ENCODE measurements at regions not wholly inside any gene's neighbourhood (a gene's known extent, or its start where the extent isn't known, plus 50 kb on each side); places are given as distances from the start of the nearest gene placed in this dataset.
"Not testable (repeated sequence)": the region's sequence is repeated elsewhere in the genome, so short reads cannot be mapped to it uniquely, and the experiment has no call there.

- Histone ChIP-seq H3K27me3 (ENCODE audit: control insufficient read depth in 2 of 2, insufficient read depth in 2 of 2, low read length in 2 of 2) (no peaks in the 10 kb centered on the region), H3K9ac (ENCODE audit: low read depth in 1 of 2, low read length in 2 of 2) (no peak overlapping the region), H3K4me1 (ENCODE audit: control insufficient read depth in 2 of 2, insufficient read depth in 2 of 2, low read length in 2 of 2) (no peaks in the 10 kb centered on the region), H3K9me3 (ENCODE audit: control insufficient read depth in 2 of 2, low read length in 2 of 2) (no peaks in the 10 kb centered on the region), H3K27ac (ENCODE audit: low read depth in 2 of 2, low read length in 2 of 2) (no peak overlapping the region), H3K4me3 (ENCODE audit: low read length in 2 of 2) (no peak overlapping the region), H3K36me3 (ENCODE audit: control insufficient read depth in 2 of 2, insufficient read depth in 2 of 2, low read length in 2 of 2) (no peaks in the 10 kb centered on the region)
Observed at GRCh38 chr7:121624958-121625357, 228.8 kb upstream of the FAM3C start.

- Histone ChIP-seq H3K9me3 (ENCODE audit: control insufficient read depth in 2 of 2, low read length in 2 of 2) (no peaks in the 10 kb centered on the region), H3K27ac (ENCODE audit: low read depth in 2 of 2, low read length in 2 of 2) (no peak overlapping the region), H3K4me3 (ENCODE audit: low read length in 2 of 2) (no peak overlapping the region), H3K36me3 (ENCODE audit: control insufficient read depth in 2 of 2, insufficient read depth in 2 of 2, low read length in 2 of 2) (no peaks in the 10 kb centered on the region), H3K4me1 (ENCODE audit: control insufficient read depth in 2 of 2, insufficient read depth in 2 of 2, low read length in 2 of 2) (no peaks in the 10 kb centered on the region), H3K9ac (ENCODE audit: low read depth in 1 of 2, low read length in 2 of 2) (no peak overlapping the region), H3K27me3 (ENCODE audit: control insufficient read depth in 2 of 2, insufficient read depth in 2 of 2, low read length in 2 of 2) (no peaks in the 10 kb centered on the region)
Observed at GRCh38 chr7:121623130-121623872, 227.2 kb upstream of the FAM3C start.

- Histone ChIP-seq H3K4me1 (ENCODE audit: control insufficient read depth in 2 of 2, insufficient read depth in 2 of 2, low read length in 2 of 2) (no peaks in the 10 kb centered on the region), H3K27ac (ENCODE audit: low read depth in 2 of 2, low read length in 2 of 2) (no peak overlapping the region), H3K9me3 (ENCODE audit: control insufficient read depth in 2 of 2, low read length in 2 of 2) (no peaks in the 10 kb centered on the region)
Observed at GRCh38 chr7:121621937-121622336, 225.8 kb upstream of the FAM3C start.

GRCh38 chr7:121620953-121621606 lies 225.0 kb upstream of the FAM3C start:
- Histone ChIP-seq H3K27ac (ENCODE audit: low read depth in 2 of 2, low read length in 2 of 2) (no peak overlapping the region), H3K36me3 (ENCODE audit: control insufficient read depth in 2 of 2, insufficient read depth in 2 of 2, low read length in 2 of 2) (no peaks in the 10 kb centered on the region), H3K9ac (ENCODE audit: low read depth in 1 of 2, low read length in 2 of 2) (no peak overlapping the region), H3K4me1 (ENCODE audit: control insufficient read depth in 2 of 2, insufficient read depth in 2 of 2, low read length in 2 of 2) (no peaks in the 10 kb centered on the region), H3K4me3 (ENCODE audit: low read length in 2 of 2) (no peak overlapping the region), H3K27me3 (ENCODE audit: control insufficient read depth in 2 of 2, insufficient read depth in 2 of 2, low read length in 2 of 2) (no peaks in the 10 kb centered on the region), H3K9me3 (ENCODE audit: control insufficient read depth in 2 of 2, low read length in 2 of 2) (no peaks in the 10 kb centered on the region)

More at GRCh38 chr7:121621937-121622336, 225.8 kb upstream of the FAM3C start:
- H3K4me3 ChIP-seq (ENCODE audit: low read length in 2 of 2) = no peak overlapping the region
- H3K9ac ChIP-seq (ENCODE audit: low read depth in 1 of 2, low read length in 2 of 2) = no peak overlapping the region
- no peaks in the 10 kb centered on the region for H3K27me3 ChIP-seq (ENCODE audit: control insufficient read depth in 2 of 2, insufficient read depth in 2 of 2, low read length in 2 of 2)
- H3K36me3 ChIP-seq (ENCODE audit: control insufficient read depth in 2 of 2, insufficient read depth in 2 of 2, low read length in 2 of 2) = no peaks in the 10 kb centered on the region

GRCh38 chr7:121620206-121620605 lies 224.1 kb upstream of the FAM3C start:
- Histone ChIP-seq H3K9ac (ENCODE audit: low read depth in 1 of 2, low read length in 2 of 2) (no peak overlapping the region), H3K4me3 (ENCODE audit: low read length in 2 of 2) (no peak overlapping the region), H3K4me1 (ENCODE audit: control insufficient read depth in 2 of 2, insufficient read depth in 2 of 2, low read length in 2 of 2) (no peaks in the 10 kb centered on the region), H3K9me3 (ENCODE audit: control insufficient read depth in 2 of 2, low read length in 2 of 2) (no peaks in the 10 kb centered on the region), H3K27me3 (ENCODE audit: control insufficient read depth in 2 of 2, insufficient read depth in 2 of 2, low read length in 2 of 2) (no peaks in the 10 kb centered on the region), H3K27ac (ENCODE audit: low read depth in 2 of 2, low read length in 2 of 2) (no peak overlapping the region), H3K36me3 (ENCODE audit: control insufficient read depth in 2 of 2, insufficient read depth in 2 of 2, low read length in 2 of 2) (no peaks in the 10 kb centered on the region)

- Histone ChIP-seq H3K9me3 (ENCODE audit: control insufficient read depth in 2 of 2, low read length in 2 of 2) (no peaks in the 10 kb centered on the region), H3K4me3 (ENCODE audit: low read length in 2 of 2) (no peak overlapping the region), H3K27ac (ENCODE audit: low read depth in 2 of 2, low read length in 2 of 2) (no peak overlapping the region), H3K9ac (ENCODE audit: low read depth in 1 of 2, low read length in 2 of 2) (no peak overlapping the region), H3K36me3 (ENCODE audit: control insufficient read depth in 2 of 2, insufficient read depth in 2 of 2, low read length in 2 of 2) (no peaks in the 10 kb centered on the region), H3K27me3 (ENCODE audit: control insufficient read depth in 2 of 2, insufficient read depth in 2 of 2, low read length in 2 of 2) (no peaks in the 10 kb centered on the region), H3K4me1 (ENCODE audit: control insufficient read depth in 2 of 2, insufficient read depth in 2 of 2, low read length in 2 of 2) (no peaks in the 10 kb centered on the region)
Observed at GRCh38 chr7:121618182-121618581, 222.1 kb upstream of the FAM3C start.

- no peak overlapping the region for H3K27ac ChIP-seq (ENCODE audit: low read depth in 2 of 2, low read length in 2 of 2)
- H3K9me3 ChIP-seq (ENCODE audit: control insufficient read depth in 2 of 2, low read length in 2 of 2) = no peaks in the 10 kb centered on the region
- H3K36me3 ChIP-seq (ENCODE audit: control insufficient read depth in 2 of 2, insufficient read depth in 2 of 2, low read length in 2 of 2) = no peaks in the 10 kb centered on the region
- no peak overlapping the region for H3K4me3 ChIP-seq (ENCODE audit: low read length in 2 of 2)
- H3K4me1 ChIP-seq (ENCODE audit: control insufficient read depth in 2 of 2, insufficient read depth in 2 of 2, low read length in 2 of 2) = peaks cover 0 to 3% of the 10 kb centered on the region in 2 donors
- H3K9ac ChIP-seq (ENCODE audit: low read depth in 1 of 2, low read length in 2 of 2) = no peak overlapping the region
- no peaks in the 10 kb centered on the region for H3K27me3 ChIP-seq (ENCODE audit: control insufficient read depth in 2 of 2, insufficient read depth in 2 of 2, low read length in 2 of 2)
Observed at GRCh38 chr7:121610243-121610642, 214.1 kb upstream of the FAM3C start.

- Histone ChIP-seq H3K9me3 (ENCODE audit: control insufficient read depth in 2 of 2, low read length in 2 of 2) (no peaks in the 10 kb centered on the region), H3K36me3 (ENCODE audit: control insufficient read depth in 2 of 2, insufficient read depth in 2 of 2, low read length in 2 of 2) (no peaks in the 10 kb centered on the region), H3K27me3 (ENCODE audit: control insufficient read depth in 2 of 2, insufficient read depth in 2 of 2, low read length in 2 of 2) (no peaks in the 10 kb centered on the region), H3K4me1 (ENCODE audit: control insufficient read depth in 2 of 2, insufficient read depth in 2 of 2, low read length in 2 of 2) (peaks cover 0 to 3% of the 10 kb centered on the region in 2 donors), H3K27ac (ENCODE audit: low read depth in 2 of 2, low read length in 2 of 2) (no peak overlapping the region), H3K4me3 (ENCODE audit: low read length in 2 of 2) (no peak overlapping the region), H3K9ac (ENCODE audit: low read depth in 1 of 2, low read length in 2 of 2) (no peak overlapping the region)
Observed at GRCh38 chr7:121609208-121609607, 213.1 kb upstream of the FAM3C start.

- peaks cover 0 to 3% of the 10 kb centered on the region in 2 donors for H3K4me1 ChIP-seq (ENCODE audit: control insufficient read depth in 2 of 2, insufficient read depth in 2 of 2, low read length in 2 of 2)
- H3K9ac ChIP-seq (ENCODE audit: low read depth in 1 of 2, low read length in 2 of 2) = no peak overlapping the region
- H3K27me3 ChIP-seq (ENCODE audit: control insufficient read depth in 2 of 2, insufficient read depth in 2 of 2, low read length in 2 of 2) = no peaks in the 10 kb centered on the region
- no peaks in the 10 kb centered on the region for H3K9me3 ChIP-seq (ENCODE audit: control insufficient read depth in 2 of 2, low read length in 2 of 2)
- H3K36me3 ChIP-seq (ENCODE audit: control insufficient read depth in 2 of 2, insufficient read depth in 2 of 2, low read length in 2 of 2) = no peaks in the 10 kb centered on the region
- H3K4me3 ChIP-seq (ENCODE audit: low read length in 2 of 2) = no peak overlapping the region
- H3K27ac ChIP-seq (ENCODE audit: low read depth in 2 of 2, low read length in 2 of 2) = no peak overlapping the region
Observed at GRCh38 chr7:121608785-121609184, 212.7 kb upstream of the FAM3C start.

GRCh38 chr7:121608183-121608582 lies 212.1 kb upstream of the FAM3C start:
- not testable (repeated sequence) for H3K27me3 ChIP-seq (ENCODE audit: control insufficient read depth in 2 of 2, insufficient read depth in 2 of 2, low read length in 2 of 2); H3K4me1 ChIP-seq (ENCODE audit: control insufficient read depth in 2 of 2, insufficient read depth in 2 of 2, low read length in 2 of 2); H3K4me3 ChIP-seq (ENCODE audit: low read length in 2 of 2); H3K27ac ChIP-seq (ENCODE audit: low read depth in 2 of 2, low read length in 2 of 2); H3K36me3 ChIP-seq (ENCODE audit: control insufficient read depth in 2 of 2, insufficient read depth in 2 of 2, low read length in 2 of 2); H3K9ac ChIP-seq (ENCODE audit: low read depth in 1 of 2, low read length in 2 of 2); H3K9me3 ChIP-seq (ENCODE audit: control insufficient read depth in 2 of 2, low read length in 2 of 2)
